Calu3 (cell line): ENCODE measurements at regions not wholly inside any gene's neighbourhood (a gene's known extent, or its start where the extent isn't known, plus 50 kb on each side); places are given as distances from the start of the nearest gene placed in this dataset.

Experiments
- BruUV-seq: library from RNA; stranded (reverse); fragments of 400-500 nt; replicated peaks from 2 replicates; lab custom pipeline; 2021; lab: Mats Ljungman, UMichigan
- CTCF ChIA-PET: fragments of 300-600 bp; sonication (Branson Sonifier 250); formaldehyde crosslinking; loops from one replicate; lab custom pipeline; 2022; ENCODE audit warnings: antibody characterized with exemption; lab: Charles Lee
- DNase-seq: peaks from one replicate; pipeline ENCODE4 v3.0.0; 2022
- H3K27ac Mint-ChIP-seq: one replicate; pipeline ENCODE4 v1.8.0; 2022; ENCODE audit warnings: mixed read lengths; ENCODE audit not compliant: unreplicated experiment
- H3K27me3 Mint-ChIP-seq: one replicate; pipeline ENCODE4 v1.8.0; 2022; ENCODE audit warnings: mixed read lengths; ENCODE audit not compliant: unreplicated experiment
- H3K36me3 Mint-ChIP-seq: one replicate; pipeline ENCODE4 v1.8.0; 2022; ENCODE audit warnings: mild to moderate bottlenecking, moderate library complexity, mixed read lengths; ENCODE audit not compliant: insufficient read depth, unreplicated experiment
- H3K4me1 Mint-ChIP-seq: one replicate; pipeline ENCODE4 v1.8.0; 2022; ENCODE audit warnings: mild to moderate bottlenecking, low read depth, mixed read lengths; ENCODE audit not compliant: unreplicated experiment
- H3K4me3 Mint-ChIP-seq: one replicate; pipeline ENCODE4 v1.8.0; 2022; ENCODE audit warnings: mild to moderate bottlenecking, low read depth, moderate library complexity, mixed read lengths; ENCODE audit not compliant: unreplicated experiment
- H3K9me3 Mint-ChIP-seq: one replicate; pipeline ENCODE4 v1.8.0; 2022; ENCODE audit warnings: low read depth, mixed read lengths; ENCODE audit not compliant: unreplicated experiment
- intact Hi-C: fragments of 100-400 bp; cut with micrococcal nuclease; formaldehyde crosslinking; loops from one replicate; pipeline ENCODE4 v1.10.0; 2022; ENCODE audit not compliant: unreplicated experiment
- TF ChIP-seq, protein P1 (sequence below): fragments of 200-600 bp; IDR thresholded peaks from one replicate; pipeline ENCODE4 v1.8.0; 2022; ENCODE audit warnings: antibody characterized with exemption; ENCODE audit not compliant: unreplicated experiment

DNA sequence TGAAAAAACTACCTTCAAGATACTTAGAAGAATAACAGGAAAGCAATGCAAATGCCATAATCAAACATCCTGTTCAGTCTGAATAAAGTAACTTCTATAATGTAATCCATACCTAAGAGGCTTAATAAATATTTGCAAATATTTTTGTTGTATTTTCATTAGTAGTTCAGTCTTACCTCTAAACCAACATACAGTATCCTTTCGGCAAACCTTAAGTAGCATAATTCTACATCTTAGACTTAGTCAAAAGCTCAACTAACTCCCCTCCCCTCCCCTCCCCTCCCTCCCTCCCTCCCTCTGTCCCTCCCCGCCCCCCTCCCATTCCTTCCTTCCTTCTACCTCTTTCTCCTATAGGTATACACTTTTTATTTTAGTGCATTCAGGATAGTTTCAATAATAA lies 1373.2 kb downstream of the SUCLG1 start:
- H3K36me3 Mint-ChIP-seq, result no peaks in the 10 kb centered on the region
- TF ChIP-seq, protein P1, sequence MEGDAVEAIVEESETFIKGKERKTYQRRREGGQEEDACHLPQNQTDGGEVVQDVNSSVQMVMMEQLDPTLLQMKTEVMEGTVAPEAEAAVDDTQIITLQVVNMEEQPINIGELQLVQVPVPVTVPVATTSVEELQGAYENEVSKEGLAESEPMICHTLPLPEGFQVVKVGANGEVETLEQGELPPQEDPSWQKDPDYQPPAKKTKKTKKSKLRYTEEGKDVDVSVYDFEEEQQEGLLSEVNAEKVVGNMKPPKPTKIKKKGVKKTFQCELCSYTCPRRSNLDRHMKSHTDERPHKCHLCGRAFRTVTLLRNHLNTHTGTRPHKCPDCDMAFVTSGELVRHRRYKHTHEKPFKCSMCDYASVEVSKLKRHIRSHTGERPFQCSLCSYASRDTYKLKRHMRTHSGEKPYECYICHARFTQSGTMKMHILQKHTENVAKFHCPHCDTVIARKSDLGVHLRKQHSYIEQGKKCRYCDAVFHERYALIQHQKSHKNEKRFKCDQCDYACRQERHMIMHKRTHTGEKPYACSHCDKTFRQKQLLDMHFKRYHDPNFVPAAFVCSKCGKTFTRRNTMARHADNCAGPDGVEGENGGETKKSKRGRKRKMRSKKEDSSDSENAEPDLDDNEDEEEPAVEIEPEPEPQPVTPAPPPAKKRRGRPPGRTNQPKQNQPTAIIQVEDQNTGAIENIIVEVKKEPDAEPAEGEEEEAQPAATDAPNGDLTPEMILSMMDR, result no peak
- no peak overlapping the region for H3K27ac Mint-ChIP-seq
- H3K4me3 Mint-ChIP-seq, result no peak overlapping the region
- CTCF ChIA-PET, result no interaction called here
- no TSS peak for BruUV-seq
- no peaks in the 10 kb centered on the region for H3K4me1 Mint-ChIP-seq
- H3K9me3 Mint-ChIP-seq, result peaks cover 12% of the 10 kb centered on the region
- no peak for DNase-seq
- intact Hi-C loops, result no loop called here
- no peaks in the 10 kb centered on the region for H3K27me3 Mint-ChIP-seq

DNA sequence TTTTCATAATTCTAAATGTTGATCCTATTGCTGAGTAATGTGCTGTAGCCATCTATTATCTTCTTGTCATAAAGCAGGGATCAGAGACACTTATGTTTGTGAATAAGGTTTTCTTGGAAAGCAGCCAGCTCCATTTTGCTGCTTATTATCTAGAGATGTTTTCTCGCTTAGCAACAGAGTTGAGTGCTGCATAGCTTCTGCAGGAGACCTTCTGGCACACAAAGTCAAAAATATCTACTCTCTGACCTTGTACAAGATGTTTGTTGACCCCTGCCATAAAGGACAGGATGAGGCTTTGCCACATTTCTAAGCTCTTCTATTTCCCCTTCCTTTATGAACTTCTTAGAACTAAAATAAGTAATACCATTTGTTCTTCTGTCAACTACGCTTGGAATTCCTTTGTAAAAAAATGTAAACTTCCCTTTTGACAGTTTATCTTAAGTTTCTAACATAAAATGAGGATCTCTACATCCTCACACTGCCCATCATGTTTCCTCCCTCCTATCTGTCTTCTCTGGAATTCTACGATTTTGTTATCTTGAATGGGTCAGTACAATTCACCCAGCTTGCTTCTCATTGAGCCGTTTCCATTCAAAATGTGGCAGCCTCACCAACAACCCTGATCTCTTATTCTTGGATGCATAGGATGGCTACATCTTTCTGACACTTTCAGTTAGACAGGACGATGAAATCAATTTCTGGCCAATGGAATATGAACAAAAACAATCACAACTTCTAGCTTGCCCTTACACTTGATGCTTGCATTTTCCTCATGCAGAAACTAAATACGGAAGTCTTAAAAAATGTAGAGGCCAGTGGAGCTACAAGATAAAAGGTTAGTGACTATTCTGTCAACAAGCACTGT lies 1377.0 kb downstream of the SUCLG1 start:
- no peak overlapping the region for H3K4me3 Mint-ChIP-seq
- no peaks in the 10 kb centered on the region for H3K27me3 Mint-ChIP-seq
- BruUV-seq, result no TSS peak
- intact Hi-C loops, result no loop called here
- H3K27ac Mint-ChIP-seq, result no peak overlapping the region
- H3K36me3 Mint-ChIP-seq, result no peaks in the 10 kb centered on the region
- H3K9me3 Mint-ChIP-seq, result peaks cover 13% of the 10 kb centered on the region
- no peaks in the 10 kb centered on the region for H3K4me1 Mint-ChIP-seq
- CTCF ChIA-PET, result no interaction called here
- no peak for DNase-seq
- TF ChIP-seq, protein P1, result no peak

DNA sequence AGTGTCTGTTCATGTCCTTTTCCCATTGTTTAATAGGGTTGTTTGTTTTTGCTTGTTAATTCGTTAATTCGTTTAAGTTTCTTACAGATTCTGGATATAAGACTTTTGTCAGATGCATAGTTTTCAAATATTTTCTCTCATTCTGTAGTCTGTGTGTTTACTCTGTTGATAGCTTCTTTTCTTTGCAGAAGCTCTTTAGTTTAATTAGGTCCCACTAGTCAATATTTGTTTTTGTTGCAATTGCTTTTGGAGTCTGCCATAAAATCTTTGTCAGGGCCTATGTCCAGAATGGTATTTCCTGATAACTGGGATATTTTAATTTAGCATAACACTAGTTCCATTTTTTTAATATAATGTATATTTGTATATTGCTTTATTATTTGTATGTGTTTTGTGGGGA lies 1380.1 kb downstream of the SUCLG1 start:
- H3K9me3 Mint-ChIP-seq, result peaks cover 19% of the 10 kb centered on the region

DNA sequence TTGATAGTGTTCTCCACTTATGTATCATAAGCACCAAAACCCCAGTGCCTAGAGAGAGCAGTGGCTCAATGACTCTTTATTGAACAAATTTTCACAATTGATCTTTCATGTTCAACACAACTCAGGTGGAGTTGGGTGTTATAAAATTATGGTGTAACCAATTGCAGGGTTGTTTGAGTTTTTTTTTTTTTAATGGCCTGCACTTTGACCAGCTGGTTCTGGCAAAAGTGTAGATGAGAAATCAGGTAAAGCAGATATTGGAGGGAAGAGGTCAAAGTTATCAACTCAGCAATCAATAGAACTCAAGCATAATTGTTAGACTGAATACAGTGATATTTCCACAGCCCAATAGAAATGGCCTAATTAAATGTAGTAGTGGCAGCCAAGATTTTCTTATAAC lies 1386.3 kb downstream of the SUCLG1 start:
- TF ChIP-seq, protein P1, result no peak
- H3K9me3 Mint-ChIP-seq, result peaks cover 24% of the 10 kb centered on the region
- DNase-seq, result no peak
- H3K27me3 Mint-ChIP-seq, result no peaks in the 10 kb centered on the region
- H3K4me3 Mint-ChIP-seq, result no peak overlapping the region
- intact Hi-C loops, result no loop called here
- H3K27ac Mint-ChIP-seq, result no peak overlapping the region
- CTCF ChIA-PET, result no interaction called here
- no TSS peak for BruUV-seq
- no peaks in the 10 kb centered on the region for H3K4me1 Mint-ChIP-seq
- H3K36me3 Mint-ChIP-seq, result no peaks in the 10 kb centered on the region

More for the DNA sequence above, 1380.1 kb downstream of the SUCLG1 start:
- DNase-seq, result no peak
- Mint-ChIP-seq H3K4me1 (no peaks in the 10 kb centered on the region), H3K27ac (no peak overlapping the region), H3K27me3 (no peaks in the 10 kb centered on the region), H3K4me3 (no peak overlapping the region), H3K36me3 (no peaks in the 10 kb centered on the region)
- no TSS peak for BruUV-seq
- CTCF ChIA-PET, result no interaction called here
- intact Hi-C loops, result no loop called here
- TF ChIP-seq, protein P1, result no peak
